Cardiac fibroblast (primary cell): ENCODE measurements at regions not wholly inside any gene's neighbourhood (a gene's known extent, or its start where the extent isn't known, plus 50 kb on each side); places are given as distances from the start of the nearest gene placed in this dataset.

Experiments used
- DNase-seq, 2 donors: peaks; one replicate each; pipeline versions ENCODE4 v3.0.0 to v3.0.0-alpha.2; 2010; ENCODE audit warnings: low read depth in 2 of 2
- H3K4me3 ChIP-seq, 2 donors: replicated peaks in 1 of 2; 1 replicate in 1 of 2; 2 replicates in 1 of 2; pipeline ENCODE4 v1.5.1; 2011; ENCODE audit warnings: low read depth in 2 of 2, low read length in 2 of 2, mild to moderate bottlenecking in 2 of 2, moderate library complexity in 1 of 2
- CTCF ChIP-seq: IDR thresholded peaks from one replicate; pipeline ENCODE4 v1.5.1; 2011; ENCODE audit warnings: low read depth, mild to moderate bottlenecking, low read length, inconsistent platforms

- DNase-seq: peak; percentile 56 to 57
- TF ChIP-seq CTCF: peak; percentile 49
- no peak overlapping the region for H3K4me3 ChIP-seq
Measured at GRCh38 chr18:45384137-45384961, 230.9 kb upstream of the SLC14A2 start.

GRCh38 chr18:45384962-45385315 is 230.3 kb upstream of the SLC14A2 start:
- H3K4me3 ChIP-seq: no peak overlapping the region
- no peak for DNase-seq
- TF ChIP-seq CTCF: no peak

- no peak overlapping the region for H3K4me3 ChIP-seq
- TF ChIP-seq CTCF: peak; percentile 34
- peak; percentile 13 to 54 for DNase-seq
Measured at GRCh38 chr18:45386041-45386655, 229.1 kb upstream of the SLC14A2 start.

- no peak for TF ChIP-seq CTCF
- no peak for DNase-seq
- H3K4me3 ChIP-seq: no peak overlapping the region
Measured at GRCh38 chr18:45387229-45387628, 228.0 kb upstream of the SLC14A2 start.

GRCh38 chr18:45398448-45398847 is 216.8 kb upstream of the SLC14A2 start:
- H3K4me3 ChIP-seq: no peak overlapping the region
- TF ChIP-seq CTCF: no peak
- no peak for DNase-seq

GRCh38 chr18:45399146-45399545 is 216.1 kb upstream of the SLC14A2 start:
- no peak for TF ChIP-seq CTCF
- DNase-seq: no peak
- no peak overlapping the region for H3K4me3 ChIP-seq
